NCI-H187 (cell line): ENCODE measurements at regions not wholly inside any gene's neighbourhood (a gene's known extent, or its start where the extent isn't known, plus 50 kb on each side); places are given as distances from the start of the nearest gene placed in this dataset.

Experiments
- DNase-seq, 2 experiments: peaks; one replicate each; lab custom pipeline; 2025; lab: John Stamatoyannopoulos, UW

- no peak for DNase-seq
These were observed 447.4 kb upstream of the ROBO1 start for GRCh38 chr3:80215191-80215590.

GRCh38 chr3:80213086-80213485 is 445.3 kb upstream of the ROBO1 start:
- no peak for DNase-seq

- DNase-seq: no peak
These were observed 425.1 kb upstream of the ROBO1 start for GRCh38 chr3:80192936-80193335.

- no peak for DNase-seq
These were observed 422.3 kb upstream of the ROBO1 start for GRCh38 chr3:80190051-80190450.

GRCh38 chr3:80187981-80188380 is 420.2 kb upstream of the ROBO1 start:
- no peak for DNase-seq

- DNase-seq: no peak
These were observed 392.2 kb upstream of the ROBO1 start for GRCh38 chr3:80159990-80160506.

- DNase-seq: no peak
These were observed 390.5 kb upstream of the ROBO1 start for GRCh38 chr3:80158332-80158731.

- no peak for DNase-seq
These were observed 389.7 kb upstream of the ROBO1 start for GRCh38 chr3:80157546-80157945.

- DNase-seq: no peak
These were observed 384.9 kb upstream of the ROBO1 start for GRCh38 chr3:80152692-80153091.

- no peak for DNase-seq
These were observed 374.9 kb upstream of the ROBO1 start for GRCh38 chr3:80142714-80143113.

- DNase-seq: no peak
These were observed 373.8 kb upstream of the ROBO1 start for GRCh38 chr3:80141557-80141956.

GRCh38 chr3:80116281-80116680 is 348.5 kb upstream of the ROBO1 start:
- DNase-seq: no peak

- DNase-seq: no peak
These were observed 346.9 kb upstream of the ROBO1 start for GRCh38 chr3:80114694-80115093.

GRCh38 chr3:80113331-80113730 is 345.5 kb upstream of the ROBO1 start:
- DNase-seq: no peak

- no peak for DNase-seq
These were observed 331.8 kb upstream of the ROBO1 start for GRCh38 chr3:80099559-80100066.

- DNase-seq: no peak
These were observed 329.9 kb upstream of the ROBO1 start for GRCh38 chr3:80097674-80098073.

GRCh38 chr3:80096909-80097308 is 329.1 kb upstream of the ROBO1 start:
- no peak for DNase-seq

GRCh38 chr3:80094589-80094988 is 326.8 kb upstream of the ROBO1 start:
- DNase-seq: no peak

- no peak for DNase-seq
These were observed 320.0 kb upstream of the ROBO1 start for GRCh38 chr3:80087767-80088166.

GRCh38 chr3:80086426-80086825 is 318.6 kb upstream of the ROBO1 start:
- no peak for DNase-seq

GRCh38 chr3:80079886-80080285 is 312.1 kb upstream of the ROBO1 start:
- no peak for DNase-seq

GRCh38 chr3:80068459-80068858 is 300.7 kb upstream of the ROBO1 start:
- no peak for DNase-seq

GRCh38 chr3:80063535-80063934 is 295.7 kb upstream of the ROBO1 start:
- DNase-seq: no peak

GRCh38 chr3:80060664-80061063 is 292.9 kb upstream of the ROBO1 start:
- DNase-seq: no peak

GRCh38 chr3:80055306-80055705 is 287.5 kb upstream of the ROBO1 start:
- DNase-seq: no peak
